HG03432 (cell line): ENCODE measurements at regions not wholly inside any gene's neighbourhood (a gene's known extent, or its start where the extent isn't known, plus 50 kb on each side); places are given as distances from the start of the nearest gene placed in this dataset.

Source experiments
- ATAC-seq: cut with Tn5 transposase; IDR thresholded peaks from one replicate; pipeline ENCODE4 v1.9.1; 2021; ENCODE audit warnings: mild to moderate bottlenecking, moderate library complexity; ENCODE audit not compliant: unreplicated experiment

- ATAC-seq: no peak
These were observed 211.4 kb downstream of the GRIN2B start for GRCh38 chr12:13769966-13770365.

- no peak for ATAC-seq
These were observed 212.1 kb downstream of the GRIN2B start for GRCh38 chr12:13769273-13769672.

GRCh38 chr12:13764748-13765147 is 216.7 kb downstream of the GRIN2B start:
- ATAC-seq: no peak

- no peak for ATAC-seq
These were observed 232.0 kb downstream of the GRIN2B start for GRCh38 chr12:13749389-13749788.

- ATAC-seq: no peak
These were observed 236.1 kb downstream of the GRIN2B start for GRCh38 chr12:13745111-13745860.

- no peak for ATAC-seq
These were observed 236.8 kb downstream of the GRIN2B start for GRCh38 chr12:13744561-13744960.

GRCh38 chr12:13740149-13740545 is 241.3 kb downstream of the GRIN2B start:
- ATAC-seq: no peak

GRCh38 chr12:13735734-13736133 is 245.7 kb downstream of the GRIN2B start:
- no peak for ATAC-seq

- ATAC-seq: no peak
These were observed 246.7 kb downstream of the GRIN2B start for GRCh38 chr12:13734584-13735152.

GRCh38 chr12:13727707-13728195 is 253.7 kb downstream of the GRIN2B start:
- no peak for ATAC-seq

- ATAC-seq: no peak
These were observed 256.4 kb downstream of the GRIN2B start for GRCh38 chr12:13725049-13725448.

GRCh38 chr12:13724136-13724535 is 257.3 kb downstream of the GRIN2B start:
- ATAC-seq: no peak

- no peak for ATAC-seq
These were observed 261.4 kb downstream of the GRIN2B start for GRCh38 chr12:13719986-13720385.

- no peak for ATAC-seq
These were observed 263.1 kb downstream of the GRIN2B start for GRCh38 chr12:13718271-13718670.

- no peak for ATAC-seq
These were observed 265.3 kb downstream of the GRIN2B start for GRCh38 chr12:13716119-13716518.

- ATAC-seq: no peak
These were observed 267.6 kb downstream of the GRIN2B start for GRCh38 chr12:13713556-13714410.

- ATAC-seq: no peak
These were observed 273.6 kb downstream of the GRIN2B start for GRCh38 chr12:13707829-13708228.

- ATAC-seq: no peak
These were observed 279.0 kb downstream of the GRIN2B start for GRCh38 chr12:13702381-13702780.

GRCh38 chr12:13701502-13701901 is 279.9 kb downstream of the GRIN2B start:
- no peak for ATAC-seq

GRCh38 chr12:13697973-13698372 is 283.4 kb downstream of the GRIN2B start:
- no peak for ATAC-seq

- ATAC-seq: no peak
These were observed 285.6 kb downstream of the GRIN2B start for GRCh38 chr12:13695781-13696180.

- no peak for ATAC-seq
These were observed 289.1 kb downstream of the GRIN2B start for GRCh38 chr12:13692332-13692731.
